SK-N-MC (cell line): ENCODE measurements at regions not wholly inside any gene's neighbourhood (a gene's known extent, or its start where the extent isn't known, plus 50 kb on each side); places are given as distances from the start of the nearest gene placed in this dataset.

ENCODE experiments used
- EZH2 ChIP-seq: fragments of 200-600 bp; sonication (generic); IDR thresholded peaks from one replicate; pipeline ENCODE4 v1.6.1; 2017; ENCODE audit warnings: antibody characterized with exemption
- FOXP2 ChIP-seq: optimal IDR thresholded peaks from 2 replicates; pipeline ENCODE3; 2011; ENCODE audit warnings: mild to moderate bottlenecking, moderate library complexity; ENCODE audit not compliant: insufficient read depth; ENCODE audit errors: extremely low read length, control extremely low read depth
- POLR2AphosphoS5 ChIP-seq: IDR thresholded peaks from 2 replicates; pipeline ENCODE4 v1.6.1; 2012; ENCODE audit warnings: mild to moderate bottlenecking, low read depth, low read length, borderline replicate concordance

GRCh38 chr7:9204571-9204970 lies 771.2 kb downstream of the NXPH1 start:
- TF ChIP-seq POLR2AphosphoS5 (no peak), EZH2 (no peak), FOXP2 (no peak)
